ENCODE measurements at regions not wholly inside any gene's neighbourhood (a gene's known extent, or its start where the extent isn't known, plus 50 kb on each side); places are given as distances from the start of the nearest gene placed in this dataset.

DNA sequence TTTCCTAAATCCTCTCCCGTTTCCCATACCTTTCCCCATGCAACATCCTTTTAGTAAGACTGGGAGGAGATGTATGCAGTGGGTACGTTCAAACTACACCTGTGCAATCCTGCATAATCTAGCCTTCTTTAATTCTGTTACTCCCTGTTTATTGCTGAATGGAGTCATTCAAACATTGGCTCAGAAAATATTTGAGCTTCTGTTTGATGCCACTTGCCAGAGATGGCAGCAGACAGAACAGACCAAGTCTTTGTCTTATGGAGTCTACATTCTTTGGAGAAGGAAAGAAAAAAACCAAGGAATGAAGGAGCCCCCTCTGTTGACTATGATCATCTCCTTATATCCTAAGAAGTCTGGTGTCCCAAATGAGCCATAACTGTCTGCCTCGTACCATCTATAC lies 288.8 kb downstream of the HAPSTR1 start:
- TF ChIP-seq, protein P1, sequence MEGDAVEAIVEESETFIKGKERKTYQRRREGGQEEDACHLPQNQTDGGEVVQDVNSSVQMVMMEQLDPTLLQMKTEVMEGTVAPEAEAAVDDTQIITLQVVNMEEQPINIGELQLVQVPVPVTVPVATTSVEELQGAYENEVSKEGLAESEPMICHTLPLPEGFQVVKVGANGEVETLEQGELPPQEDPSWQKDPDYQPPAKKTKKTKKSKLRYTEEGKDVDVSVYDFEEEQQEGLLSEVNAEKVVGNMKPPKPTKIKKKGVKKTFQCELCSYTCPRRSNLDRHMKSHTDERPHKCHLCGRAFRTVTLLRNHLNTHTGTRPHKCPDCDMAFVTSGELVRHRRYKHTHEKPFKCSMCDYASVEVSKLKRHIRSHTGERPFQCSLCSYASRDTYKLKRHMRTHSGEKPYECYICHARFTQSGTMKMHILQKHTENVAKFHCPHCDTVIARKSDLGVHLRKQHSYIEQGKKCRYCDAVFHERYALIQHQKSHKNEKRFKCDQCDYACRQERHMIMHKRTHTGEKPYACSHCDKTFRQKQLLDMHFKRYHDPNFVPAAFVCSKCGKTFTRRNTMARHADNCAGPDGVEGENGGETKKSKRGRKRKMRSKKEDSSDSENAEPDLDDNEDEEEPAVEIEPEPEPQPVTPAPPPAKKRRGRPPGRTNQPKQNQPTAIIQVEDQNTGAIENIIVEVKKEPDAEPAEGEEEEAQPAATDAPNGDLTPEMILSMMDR (conservative IDR thresholded peaks at IDR 0.05 in 1 of 2, IDR thresholded peaks at IDR 0.05 in 1 of 2; ENCODE audit: low read depth in 1 of 2, low read length in 2 of 2): no peak
- TF ChIP-seq EZH2 (IDR thresholded peaks at IDR 0.05; ENCODE audit: low read length, missing control alignments): no peak

Data from fibroblast of lung (primary cell).